Jurkat, Clone E6-1 (cell line): ENCODE measurements at regions not wholly inside any gene's neighbourhood (a gene's known extent, or its start where the extent isn't known, plus 50 kb on each side); places are given as distances from the start of the nearest gene placed in this dataset.

Source experiments
- DNase-seq: peaks from one replicate; pipeline ENCODE4 v3.0.0-alpha.2; 2011; ENCODE audit warnings: low read depth, low spot score
- H3K4me3 ChIP-seq: 2 replicates; pipeline ENCODE4 v1.5.1; 2011; ENCODE audit warnings: mild to moderate bottlenecking, low read length, control low read depth, moderate library complexity

DNA sequence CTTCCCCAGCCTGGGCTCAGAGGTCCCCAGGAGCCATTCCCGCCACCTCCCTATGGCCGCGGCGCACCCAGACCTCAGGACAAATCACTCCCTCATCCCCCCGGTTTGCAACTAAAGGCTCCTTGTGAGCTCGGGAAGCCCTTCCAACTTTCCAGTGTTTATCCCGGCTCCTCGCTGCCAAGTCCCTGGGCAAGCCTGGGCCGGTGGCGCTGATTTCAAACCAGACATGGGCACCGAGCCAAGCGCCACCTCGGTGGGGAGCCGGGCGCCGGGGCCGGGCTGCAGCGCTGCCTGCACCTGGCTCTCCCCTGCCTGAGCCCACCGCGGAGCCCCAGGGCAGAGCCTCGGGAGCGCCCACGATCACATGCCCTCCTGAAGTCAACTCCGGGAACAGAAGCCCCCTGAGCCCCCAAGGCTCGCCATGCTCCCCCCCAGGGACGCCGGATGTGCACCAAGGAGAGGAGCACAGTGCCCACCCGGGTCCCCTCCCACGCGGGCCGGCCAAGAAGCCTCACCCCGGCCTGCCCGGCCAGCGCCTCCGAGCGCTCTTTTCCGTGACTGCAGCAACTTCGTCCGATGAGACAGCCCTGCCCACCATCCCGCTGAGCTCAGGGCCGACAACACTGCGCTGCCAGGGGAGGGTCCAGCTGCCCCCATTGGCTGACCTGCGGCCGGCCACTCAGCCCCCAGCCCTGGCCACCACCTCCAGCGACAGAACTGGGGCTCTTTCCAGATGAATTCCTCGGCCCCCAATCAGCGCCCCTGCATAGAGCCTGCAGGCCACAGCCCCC, 50.0 kb downstream of the NCOR2 start:
- H3K4me3 ChIP-seq = no peak overlapping the region
- DNase-seq = no peak

DNA sequence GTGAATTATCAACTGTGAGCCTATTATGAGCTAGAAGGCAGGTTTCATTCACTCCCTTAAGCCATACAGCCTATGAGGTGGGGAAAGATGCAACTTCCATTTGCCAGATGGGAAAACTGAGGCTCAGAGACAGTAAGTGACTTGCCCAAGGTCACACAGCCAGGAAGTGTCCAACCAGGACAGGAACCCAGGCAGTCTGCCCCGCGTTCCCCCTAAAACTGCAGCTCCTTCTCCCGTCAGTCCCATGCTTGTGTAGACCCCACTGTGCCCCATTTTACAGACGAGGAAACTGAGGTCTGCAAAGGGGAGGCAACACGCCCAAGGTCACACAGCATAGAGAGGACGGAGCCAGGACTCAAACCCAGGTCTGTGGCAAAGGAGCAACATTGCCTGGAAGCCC, 50.6 kb downstream of the NCOR2 start:
- no peak for DNase-seq
- no peak overlapping the region for H3K4me3 ChIP-seq

DNA sequence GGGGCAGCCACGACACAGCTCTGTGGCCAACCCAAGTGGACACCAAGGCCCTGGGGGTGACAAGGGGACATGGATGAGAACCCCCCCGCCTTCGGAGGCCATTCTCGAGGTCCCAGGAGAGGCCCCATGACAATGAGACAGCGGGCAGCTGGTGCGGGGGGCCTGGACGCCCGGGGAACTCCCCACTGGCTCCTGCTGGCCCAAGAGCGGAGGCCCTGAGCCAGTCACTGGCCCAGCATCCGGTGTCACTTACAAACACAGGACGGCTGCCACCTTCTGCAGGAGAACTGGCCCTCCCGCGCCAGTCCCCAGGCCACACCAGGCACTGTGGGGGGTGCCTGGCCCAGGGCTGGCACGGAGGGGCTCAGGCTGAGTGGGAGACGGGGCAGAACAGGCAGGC, 51.4 kb downstream of the NCOR2 start:
- no peak for DNase-seq
- H3K4me3 ChIP-seq = no peak overlapping the region

DNA sequence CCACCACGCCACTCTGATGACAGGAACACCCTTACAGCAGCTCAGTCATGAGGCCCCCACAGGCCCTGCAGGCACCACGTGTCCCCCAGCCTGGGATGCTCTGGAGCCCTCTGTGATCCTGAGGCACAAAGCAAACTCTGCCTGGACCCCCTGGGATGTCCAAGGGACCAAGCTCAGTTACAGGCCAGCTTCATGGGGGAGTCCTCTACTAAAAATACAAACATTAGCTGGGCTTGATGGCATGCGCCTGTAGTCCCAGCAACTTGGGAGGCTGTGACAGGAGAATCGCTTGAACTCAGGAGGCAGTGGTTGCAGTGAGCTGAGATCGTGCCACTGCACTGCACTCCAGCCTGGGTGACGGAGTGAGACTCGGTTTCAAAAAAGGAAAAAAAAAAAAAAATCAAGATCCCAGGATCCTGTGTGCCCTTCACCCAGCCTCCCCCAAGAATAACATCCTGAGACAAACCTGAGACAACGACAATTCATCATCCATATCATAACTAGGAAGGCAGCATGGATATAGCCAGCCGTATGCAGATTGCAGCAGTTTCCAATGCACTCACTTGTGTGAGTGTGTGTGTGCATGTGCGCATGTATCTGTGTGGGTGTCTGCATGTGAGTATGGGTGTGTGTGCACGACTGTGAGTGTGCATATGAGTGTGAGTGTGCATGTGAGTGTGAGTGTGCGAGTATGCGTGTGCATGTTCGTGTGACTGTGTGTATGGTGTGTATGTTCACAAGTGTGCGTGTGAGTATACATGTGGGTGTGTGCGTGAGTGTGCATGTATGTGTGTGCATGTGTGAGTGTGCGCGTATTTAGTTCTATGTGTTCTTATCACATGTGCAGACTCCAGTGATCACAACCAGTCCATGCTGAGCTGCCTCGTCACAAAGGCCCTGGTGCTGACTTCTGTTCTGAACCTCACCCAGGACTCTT, 52.1 kb downstream of the NCOR2 start:
- no peak for DNase-seq
- no peak overlapping the region for H3K4me3 ChIP-seq

DNA sequence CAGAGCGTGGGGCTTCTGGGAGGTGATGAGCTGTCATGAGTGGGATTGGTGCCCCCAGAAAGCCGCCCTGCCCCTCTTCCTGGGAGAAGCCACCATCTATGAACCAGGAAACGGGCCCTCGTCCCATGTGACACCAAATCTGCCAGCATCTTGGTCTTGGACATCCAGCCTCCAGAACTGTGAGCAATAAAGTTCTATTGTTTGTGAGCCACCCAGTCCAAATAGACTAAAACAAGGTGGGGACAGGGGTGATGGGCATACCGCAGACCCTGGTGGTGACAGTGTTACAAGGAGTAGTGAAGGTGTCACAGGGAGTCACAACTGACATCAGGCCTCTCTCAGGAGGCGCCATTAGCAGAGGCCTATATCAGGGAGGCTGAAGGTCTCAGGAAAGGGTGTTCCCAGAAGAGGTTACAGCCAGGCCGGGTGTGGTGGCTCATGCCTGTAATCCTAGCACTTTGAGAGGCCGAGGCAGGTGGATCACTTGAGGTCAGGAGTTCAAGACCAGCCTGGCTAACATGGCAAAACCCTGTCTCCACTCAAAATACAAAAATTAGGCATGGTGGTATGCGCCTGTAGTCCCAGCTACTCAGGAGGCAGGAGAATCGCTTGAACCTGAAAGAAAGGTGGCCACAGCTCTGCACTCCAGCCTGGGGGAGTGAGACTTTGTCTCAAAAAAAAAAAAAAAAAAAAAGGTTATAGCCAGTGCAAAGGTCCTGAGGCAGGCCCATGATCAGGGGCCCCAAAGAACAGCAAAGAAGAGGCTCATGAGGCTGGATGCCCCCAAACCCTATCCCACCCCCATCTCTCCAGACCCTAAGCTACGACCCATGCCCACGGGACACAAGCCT, 53.0 kb downstream of the NCOR2 start:
- H3K4me3 ChIP-seq = no peak overlapping the region
- no peak for DNase-seq

DNA sequence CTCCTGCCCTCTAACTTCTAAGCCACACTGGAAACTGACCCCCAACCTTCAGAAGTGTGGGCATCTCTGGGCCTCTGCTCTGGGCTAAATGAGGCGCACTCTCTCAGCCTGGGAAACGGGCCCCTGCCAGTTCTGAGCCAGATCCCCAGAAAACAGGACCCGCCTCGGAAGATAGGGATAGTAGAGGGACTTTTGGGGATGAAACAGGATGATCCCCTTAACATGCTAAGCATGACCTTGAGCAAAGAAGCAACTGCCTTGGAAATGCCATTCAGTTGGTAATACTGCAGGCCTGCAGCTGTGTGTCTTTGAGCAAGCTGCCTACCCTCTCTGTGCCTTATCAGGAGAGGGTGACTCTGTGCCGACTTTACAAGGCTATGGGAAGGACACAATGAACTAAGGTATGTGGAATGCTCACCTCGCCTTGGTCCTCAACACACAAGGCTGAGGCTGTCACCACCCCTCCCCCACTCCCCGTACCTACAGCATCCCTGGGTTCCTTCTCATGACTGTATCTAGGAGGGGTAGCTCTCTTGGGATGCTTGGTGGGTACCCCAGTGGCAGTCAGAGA, 54.0 kb downstream of the NCOR2 start:
- no peak for DNase-seq
- H3K4me3 ChIP-seq = no peak overlapping the region

DNA sequence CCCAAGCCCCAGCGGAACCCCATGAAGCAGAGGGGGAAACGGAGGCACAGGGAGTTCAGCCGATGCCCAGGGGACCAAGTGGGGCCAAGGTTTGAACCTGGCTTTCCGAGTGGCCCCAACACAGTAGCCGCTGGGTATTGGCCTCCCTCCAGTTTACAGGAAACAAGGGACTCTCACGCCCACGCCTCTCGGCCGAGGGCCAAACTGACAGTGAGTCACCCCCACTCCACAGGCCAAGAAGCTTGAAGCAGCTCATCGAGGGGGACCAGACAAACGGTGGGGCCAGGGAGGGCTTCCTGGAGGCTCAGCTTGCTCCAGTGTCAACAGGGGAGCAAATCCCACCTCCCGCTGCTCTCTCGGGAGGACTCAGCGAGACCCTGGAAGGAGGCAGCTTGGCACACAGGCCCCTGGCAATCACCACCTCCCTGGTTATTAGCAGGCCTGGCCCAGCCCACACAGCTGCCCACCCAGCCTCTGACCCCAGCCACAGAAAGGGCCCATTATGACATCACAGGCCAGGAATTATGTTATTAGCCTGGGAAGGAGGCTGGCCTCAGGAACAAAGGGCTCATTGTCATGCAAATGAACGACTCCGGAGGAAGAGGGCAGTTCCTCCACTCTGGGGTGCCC, 54.6 kb downstream of the NCOR2 start:
- H3K4me3 ChIP-seq = no peak overlapping the region
- DNase-seq = no peak

DNA sequence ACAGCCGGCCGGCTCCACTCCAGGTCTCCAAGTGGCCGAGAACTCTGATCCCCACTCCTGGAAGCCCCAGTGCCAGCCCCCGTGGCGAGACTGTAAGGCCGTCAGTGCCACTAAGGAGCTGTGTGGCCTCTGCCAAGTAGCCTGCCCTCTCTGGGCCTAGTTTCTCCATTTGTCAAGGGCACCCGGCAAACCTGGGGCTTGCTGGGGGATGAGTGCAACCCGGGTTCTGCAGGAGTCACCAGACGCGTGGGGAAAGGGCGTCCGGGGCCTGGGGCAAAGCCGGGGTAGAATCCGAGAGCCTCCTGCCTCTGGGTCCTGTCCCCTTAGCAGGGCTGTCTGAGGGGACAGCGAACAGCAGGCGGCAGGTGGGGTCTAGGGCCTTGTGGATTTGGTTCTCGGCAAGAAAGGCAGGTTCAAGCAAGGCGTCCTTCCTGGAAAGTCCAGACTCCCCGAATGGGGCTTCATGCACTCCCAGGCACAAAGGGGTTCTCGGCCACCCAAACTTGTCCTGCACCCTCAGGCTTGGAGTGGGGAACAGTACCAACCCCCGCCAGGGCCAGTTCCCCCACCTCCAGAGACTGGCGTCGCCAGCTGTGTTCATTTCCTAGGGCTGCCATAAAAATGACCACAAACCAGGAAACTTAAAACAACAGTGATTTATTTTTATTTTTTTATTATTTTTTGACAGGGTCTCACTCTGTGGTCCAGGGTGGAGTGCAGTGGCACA, 56.0 kb downstream of the NCOR2 start:
- no peak overlapping the region for H3K4me3 ChIP-seq
- no peak for DNase-seq

DNA sequence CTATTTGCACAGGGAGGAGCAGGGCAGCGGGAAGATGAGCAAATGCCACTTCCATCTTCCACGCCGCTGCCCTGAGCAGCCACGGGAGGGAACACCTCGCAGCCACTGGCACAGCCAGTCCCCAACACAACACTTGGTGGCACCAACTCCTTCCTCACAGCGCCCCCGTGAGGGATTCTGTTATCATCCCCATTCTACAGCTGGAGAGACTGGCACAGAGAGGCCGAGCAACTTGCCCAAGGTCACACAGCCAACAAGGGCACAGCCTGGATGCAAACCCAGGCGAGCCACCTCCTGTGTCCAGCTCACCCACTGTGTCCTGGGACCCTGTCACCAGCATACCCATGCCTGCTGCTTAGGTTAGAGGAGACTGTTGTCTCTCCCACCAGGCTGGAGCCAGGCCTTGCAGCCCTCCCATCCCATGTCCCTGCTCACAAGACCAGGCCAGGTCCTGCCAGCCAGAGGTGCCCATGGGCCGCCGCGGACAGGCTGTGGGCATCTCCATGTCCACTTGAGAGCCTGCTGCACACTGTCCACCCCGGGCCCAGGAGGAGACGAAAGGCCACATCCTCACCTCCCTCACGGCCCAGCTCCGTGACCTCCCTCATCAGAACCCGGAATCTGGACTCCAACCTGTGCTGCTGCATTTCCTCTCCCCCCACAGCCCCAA, 57.0 kb downstream of the NCOR2 start:
- DNase-seq = no peak

DNA sequence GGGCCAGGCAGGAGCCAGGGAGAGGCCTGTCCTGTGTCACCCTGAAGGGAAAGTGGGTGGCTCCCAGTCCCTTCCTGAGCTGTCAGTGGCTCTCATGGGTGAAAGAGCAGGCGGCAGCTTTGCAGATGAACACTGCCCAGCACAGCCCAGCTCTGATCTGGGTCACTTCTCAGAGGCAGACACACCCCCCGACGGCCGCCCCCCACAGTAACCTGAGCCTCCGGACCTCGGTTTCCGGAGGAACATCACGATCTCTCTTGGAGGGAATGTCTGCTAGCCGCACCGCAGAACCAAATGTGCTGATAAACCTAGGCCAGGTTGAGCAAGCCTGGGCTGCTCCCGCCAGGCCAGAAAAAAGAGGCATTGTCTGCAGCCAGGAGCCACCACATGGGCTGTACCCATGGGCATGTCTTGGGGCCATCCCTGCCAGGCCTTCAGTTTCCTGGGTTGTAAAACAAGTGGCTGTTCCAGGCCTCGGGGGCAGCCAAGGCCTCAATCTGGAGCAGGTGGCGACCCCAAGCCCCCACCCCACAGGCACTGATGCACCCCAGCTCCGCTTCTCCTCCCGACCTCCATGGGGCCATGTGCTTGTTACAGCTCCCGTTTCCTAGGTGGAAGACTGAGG, 57.6 kb downstream of the NCOR2 start:
- no peak overlapping the region for H3K4me3 ChIP-seq
- DNase-seq = no peak

More for the DNA sequence above, 57.0 kb downstream of the NCOR2 start:
- H3K4me3 ChIP-seq = no peak overlapping the region

DNA sequence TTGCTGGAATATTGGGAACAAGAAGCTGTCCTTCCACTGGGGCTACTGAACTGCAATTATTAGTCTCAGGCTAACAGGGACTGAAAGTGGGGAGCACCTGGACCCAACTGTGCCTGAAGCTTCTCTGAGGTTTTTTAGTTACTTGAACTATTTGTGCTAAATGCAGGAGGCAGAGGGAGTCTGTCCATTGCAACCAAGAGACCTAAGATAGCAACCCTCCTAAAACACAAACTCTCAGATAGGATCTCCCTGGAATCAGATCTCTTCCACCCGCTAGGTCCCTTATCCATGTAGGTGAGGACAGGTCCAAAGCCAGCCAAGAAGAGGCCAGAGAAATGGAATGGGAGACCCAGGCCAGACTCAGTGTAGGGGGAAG, 58.1 kb downstream of the NCOR2 start:
- H3K4me3 ChIP-seq = no peak overlapping the region
- no peak for DNase-seq

DNA sequence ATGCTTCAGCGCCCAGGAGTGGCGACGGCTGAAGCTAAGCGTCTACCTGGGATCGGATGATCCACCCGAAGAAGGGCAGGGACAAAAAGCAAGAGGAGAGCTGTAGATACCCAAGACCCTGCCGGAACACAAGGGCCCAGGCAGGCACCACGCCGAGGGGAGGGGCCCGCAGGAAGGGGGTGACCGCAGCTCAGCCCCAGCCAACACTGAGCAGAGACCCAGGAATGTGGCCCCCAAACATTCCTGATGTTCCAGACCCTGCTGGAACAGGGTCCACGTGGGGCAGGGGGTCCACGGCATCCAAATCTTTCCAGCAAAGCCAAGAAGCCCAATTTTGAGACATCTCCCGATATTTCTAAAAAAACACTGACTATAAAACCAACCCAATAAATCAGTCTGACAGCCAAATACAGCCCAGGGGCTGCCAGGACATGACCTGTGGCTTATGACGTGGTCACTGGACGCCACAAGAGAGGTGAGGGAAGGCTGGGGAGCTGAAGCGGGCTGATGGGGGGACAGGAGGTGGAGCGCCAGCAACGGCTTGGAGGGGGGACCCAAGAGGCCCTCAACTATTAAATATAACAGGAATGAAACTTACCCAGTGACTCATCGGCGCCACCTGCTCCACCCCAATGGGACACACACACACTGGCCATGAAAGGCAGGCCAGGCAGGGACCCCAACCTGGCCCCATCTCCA, 58.9 kb downstream of the NCOR2 start:
- no peak for DNase-seq

DNA sequence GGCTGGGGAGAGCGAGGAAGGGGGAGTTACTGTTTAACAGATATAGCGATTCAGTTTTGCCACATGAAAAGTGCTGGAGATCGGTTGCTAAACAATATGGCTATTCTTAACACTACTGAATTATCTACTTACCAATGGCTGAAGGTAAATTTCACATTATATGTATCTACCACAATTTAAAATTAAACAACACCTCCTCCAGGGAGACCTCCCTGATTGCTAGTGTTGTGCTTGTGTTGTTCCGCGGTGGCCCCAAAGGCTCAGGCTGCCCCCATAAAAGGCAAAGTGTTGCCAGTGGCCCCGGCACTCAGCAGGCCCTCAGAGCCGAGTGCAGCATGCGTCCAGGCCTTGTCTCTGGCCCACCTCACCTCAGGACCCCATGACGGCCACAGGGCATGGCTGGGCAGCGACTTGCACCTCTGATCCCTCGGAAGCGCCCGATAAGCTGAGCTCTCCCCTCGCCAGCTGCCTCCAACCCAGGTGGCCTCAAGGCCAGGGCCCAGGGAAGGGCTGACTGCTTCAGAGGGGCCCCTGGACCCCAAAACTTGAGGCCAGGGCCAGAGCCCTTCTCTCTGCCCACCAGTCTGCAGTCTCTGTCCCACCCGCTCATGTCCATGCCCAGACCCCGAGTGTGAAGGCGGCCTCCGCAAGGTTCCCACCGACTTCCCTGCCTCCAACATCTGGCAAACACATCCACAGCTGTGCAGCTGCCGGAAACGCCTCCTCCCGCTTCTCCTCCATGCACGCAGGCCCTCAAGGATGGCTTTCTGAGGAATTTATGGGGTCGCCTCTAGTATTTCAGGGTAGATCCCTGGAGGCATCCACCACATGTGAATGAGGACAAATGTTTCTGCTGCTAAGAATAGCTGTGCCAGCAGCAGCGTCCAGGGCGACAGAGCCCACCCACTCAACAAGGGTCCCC, 60.0 kb downstream of the NCOR2 start:
- H3K4me3 ChIP-seq = no peak overlapping the region
- no peak for DNase-seq

More for the DNA sequence above, 58.9 kb downstream of the NCOR2 start:
- H3K4me3 ChIP-seq = no peak overlapping the region

DNA sequence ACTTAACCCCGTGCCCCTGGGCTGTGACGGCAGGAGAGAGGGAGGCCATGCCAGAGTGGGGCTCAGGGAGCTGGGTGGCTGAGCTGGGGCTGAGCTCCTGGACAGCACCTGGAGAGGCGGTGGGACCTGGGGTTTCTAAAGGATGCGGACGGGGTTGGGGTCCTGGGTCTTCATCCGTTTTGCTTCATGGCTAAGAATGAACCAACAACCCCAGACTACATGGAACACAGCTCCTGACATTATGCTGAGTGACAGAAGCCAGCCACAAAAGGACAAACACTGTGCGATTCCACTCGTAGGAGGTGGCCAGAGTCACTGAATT, 60.6 kb downstream of the NCOR2 start:
- no peak for DNase-seq
- H3K4me3 ChIP-seq = no peak overlapping the region

DNA sequence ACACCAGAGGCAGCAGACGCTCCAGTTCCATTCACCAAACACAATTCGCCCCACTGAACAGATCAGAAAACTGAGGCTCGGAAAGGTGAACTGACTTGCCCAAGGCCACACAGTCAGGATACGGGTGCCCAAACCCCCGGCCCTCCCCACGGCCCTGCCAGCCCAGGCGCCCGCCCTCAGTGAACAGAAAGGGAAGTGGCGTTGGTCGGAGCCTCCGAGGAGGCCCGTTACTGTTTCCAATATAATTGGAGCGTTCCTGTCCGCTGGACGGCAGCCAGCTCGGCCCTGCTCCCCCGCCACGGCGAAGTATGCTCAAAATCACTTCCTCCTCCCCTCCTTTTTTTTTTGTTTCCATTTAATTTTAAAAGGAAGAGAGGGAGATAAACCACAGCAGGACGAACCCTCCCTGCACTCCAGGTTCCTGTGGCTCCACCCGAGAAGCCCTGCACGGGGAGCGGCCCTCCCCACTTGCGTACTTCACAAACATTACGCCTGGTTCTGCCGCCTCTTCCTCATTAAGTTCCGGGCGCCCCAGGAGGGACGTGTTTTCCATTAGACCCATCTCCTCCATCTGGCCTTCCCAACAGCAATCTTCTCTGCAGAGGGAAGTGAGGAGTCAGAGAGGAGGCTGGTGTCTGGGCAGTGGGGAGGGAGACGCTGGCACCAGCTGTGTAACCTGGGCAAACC, 61.1 kb downstream of the NCOR2 start:
- DNase-seq = no peak
- no peak overlapping the region for H3K4me3 ChIP-seq
